Liver (tissue), 8 donors: ENCODE measurements at regions not wholly inside any gene's neighbourhood (a gene's known extent, or its start where the extent isn't known, plus 50 kb on each side); places are given as distances from the start of the nearest gene placed in this dataset.

ENCODE experiments used
- DNase-seq: peaks from one replicate; pipeline ENCODE4 v3.0.0-alpha.2; 2017; ENCODE audit warnings: low spot score
- H3K27ac ChIP-seq, 2 donors: one replicate each; pipeline ENCODE4 v1.7.0; 2013; ENCODE audit warnings: inconsistent platforms in 2 of 2, low read length in 2 of 2, control low read depth in 1 of 2, low read depth in 1 of 2, mild to moderate bottlenecking in 1 of 2
- H3K27me3 ChIP-seq, 4 donors: one replicate each; pipeline versions ENCODE4 v1.6.1 to v1.7.0; 2013; ENCODE audit warnings: low read length in 3 of 4, inconsistent platforms in 1 of 4, mild to moderate bottlenecking in 1 of 4, moderate library complexity in 1 of 4; ENCODE audit not compliant: control insufficient read depth in 4 of 4, insufficient read depth in 4 of 4
- H3K36me3 ChIP-seq, 4 donors: one replicate each; pipeline versions ENCODE4 v1.6.1 to v1.7.0; 2013; ENCODE audit warnings: low read length in 3 of 4, mild to moderate bottlenecking in 3 of 4, low read depth in 1 of 4, moderate library complexity in 1 of 4; ENCODE audit not compliant: control insufficient read depth in 4 of 4, insufficient read depth in 3 of 4
- H3K4me1 ChIP-seq, 4 donors: one replicate each; pipeline versions ENCODE4 v1.6.1 to v1.7.0; 2013; ENCODE audit warnings: low read length in 3 of 4, mild to moderate bottlenecking in 3 of 4, moderate library complexity in 1 of 4; ENCODE audit not compliant: control insufficient read depth in 4 of 4, insufficient read depth in 4 of 4
- H3K4me3 ChIP-seq, 3 donors: one replicate each; pipeline versions ENCODE4 v1.6.1 to v1.7.0; 2013; ENCODE audit warnings: low read length in 3 of 3, control low read depth in 1 of 3, low read depth in 1 of 3, mild to moderate bottlenecking in 1 of 3
- H3K9ac ChIP-seq, 2 donors: one replicate each; pipeline ENCODE4 v1.7.0; 2013; ENCODE audit warnings: low read length in 2 of 2, mild to moderate bottlenecking in 2 of 2, moderate library complexity in 2 of 2, control low read depth in 1 of 2, low read depth in 1 of 2
- H3K9me3 ChIP-seq, 4 donors: one replicate each; pipeline versions ENCODE4 v1.6.1 to v1.7.0; 2013; ENCODE audit warnings: low read length in 3 of 4; ENCODE audit not compliant: control insufficient read depth in 4 of 4
- ATF3 ChIP-seq: IDR thresholded peaks from 2 replicates; pipeline ENCODE4 v1.6.1; 2016; ENCODE audit warnings: antibody characterized with exemption
- CTCF ChIP-seq: fragments of 150-350 bp; IDR thresholded peaks from 2 replicates; pipeline ENCODE4 v1.5.1; 2017; ENCODE audit warnings: improper control_type of control experiment, low read depth, low read length; ENCODE audit not compliant: missing input control
- EGR1 ChIP-seq, 2 donors: IDR thresholded peaks; 2 replicates each; pipeline ENCODE4 v1.6.1; 2016 to 2018; ENCODE audit warnings: antibody characterized with exemption in 2 of 2, low read depth in 2 of 2
- FOXA1 ChIP-seq: IDR thresholded peaks from 2 replicates; pipeline ENCODE4 v1.6.1; 2016; ENCODE audit warnings: antibody characterized with exemption
- FOXA2 ChIP-seq: IDR thresholded peaks from 2 replicates; pipeline ENCODE4 v1.6.1; 2016; ENCODE audit warnings: antibody characterized with exemption
- JUND ChIP-seq, 2 donors: IDR thresholded peaks; 2 replicates each; pipeline ENCODE4 v1.6.1; 2016; ENCODE audit warnings: antibody characterized with exemption in 2 of 2
- RAD21 ChIP-seq, 2 donors: IDR thresholded peaks; 2 replicates each; pipeline ENCODE4 v1.6.1; 2016; ENCODE audit warnings: antibody characterized with exemption in 2 of 2, mild to moderate bottlenecking in 2 of 2
- REST ChIP-seq: IDR thresholded peaks from 2 replicates; pipeline ENCODE4 v1.6.1; 2016; ENCODE audit warnings: antibody characterized with exemption, mild to moderate bottlenecking
- RXRA ChIP-seq, 2 donors: IDR thresholded peaks; 2 replicates each; pipeline ENCODE4 v1.6.1; 2017 to 2018; ENCODE audit warnings: antibody characterized with exemption in 2 of 2, mild to moderate bottlenecking in 1 of 2
- SP1 ChIP-seq: IDR thresholded peaks from 2 replicates; pipeline ENCODE4 v1.6.1; 2018; ENCODE audit warnings: antibody characterized with exemption, mild to moderate bottlenecking
- YY1 ChIP-seq: IDR thresholded peaks from 2 replicates; pipeline ENCODE4 v1.6.1; 2016; ENCODE audit warnings: antibody characterized with exemption, mild to moderate bottlenecking
- WGBS: extraction: QIAGEN DNeasy Blood & Tissue Kit; methylation state at CpG from one replicate; pipeline ENCODE4 v1.1.7; 2013; 5-methylcytosine and 5-hydroxymethylcytosine counted together
- TF ChIP-seq, protein P1 (sequence below): IDR thresholded peaks from 2 replicates; pipeline ENCODE4 v1.6.1; 2016; ENCODE audit warnings: antibody characterized with exemption
- TF ChIP-seq, protein P2 (sequence below): IDR thresholded peaks from 2 replicates; pipeline ENCODE4 v1.6.1; 2016; ENCODE audit warnings: antibody characterized with exemption
- donor health status: healthy.
- donor health status: healthy.
- donor health status: healthy.
- donor health status: healthy.
- donor health status: healthy.

DNA sequence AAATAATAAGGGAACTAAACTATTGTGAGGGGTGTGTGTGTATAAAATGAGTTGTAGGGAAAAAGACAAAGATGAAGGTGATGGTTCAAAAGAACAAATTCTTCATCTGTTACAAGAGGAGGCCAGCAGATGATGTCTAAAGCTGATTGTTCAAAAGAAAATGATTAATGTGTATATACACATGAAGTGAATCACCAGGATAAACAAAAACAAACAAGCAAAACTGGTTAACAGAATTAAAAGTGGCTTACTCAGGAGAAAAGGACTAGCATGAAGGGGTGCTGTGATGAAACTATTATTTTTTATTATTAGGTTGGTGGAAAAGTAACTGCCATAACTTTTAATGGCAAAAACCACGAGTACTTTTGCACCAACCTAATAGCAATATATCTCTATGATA is 348.4 kb downstream of the BCL11B start:
- Histone ChIP-seq H3K4me1 (no peaks in the 10 kb centered on the region), H3K27me3 (peaks cover 0 to 3% (median 0%) of the 10 kb centered on the region in 4 donors), H3K9me3 (no peaks in the 10 kb centered on the region), H3K27ac (no peak overlapping the region), H3K36me3 (no peaks in the 10 kb centered on the region), H3K9ac (no peak overlapping the region), H3K4me3 (no peak overlapping the region)
- 75% methylated on average over 1 of the region's 1 CpG for WGBS
- no peak for DNase-seq
- TF ChIP-seq EGR1 (IDR thresholded peaks at IDR 0.05; ENCODE audit: low read depth in 2 of 2) (no peak), FOXA2 (no peak)

DNA sequence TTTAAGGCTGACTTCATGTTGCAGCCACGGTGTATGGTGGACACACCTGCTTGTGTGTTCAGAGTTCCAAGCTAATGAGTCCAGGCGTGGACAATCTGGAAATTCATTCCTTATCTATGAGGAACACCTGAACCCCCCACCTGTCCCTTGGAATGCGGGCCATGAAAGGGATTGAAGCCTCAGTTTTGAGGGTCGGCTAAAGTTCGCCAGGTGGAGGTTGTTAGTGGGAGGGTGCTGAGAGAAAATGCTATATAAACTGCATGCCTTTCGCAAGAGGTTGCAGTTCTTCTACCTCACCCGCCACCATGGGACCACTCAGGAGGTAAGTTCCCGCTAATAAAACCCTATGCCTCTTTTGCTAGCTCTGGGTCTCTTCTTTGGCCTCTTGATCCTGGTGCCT is 348.0 kb downstream of the BCL11B start:
- Histone ChIP-seq H3K4me3 (no peak overlapping the region), H3K4me1 (no peaks in the 10 kb centered on the region), H3K36me3 (no peaks in the 10 kb centered on the region), H3K27ac (no peak overlapping the region), H3K27me3 (peaks cover 0 to 3% (median 0%) of the 10 kb centered on the region in 4 donors), H3K9me3 (no peaks in the 10 kb centered on the region), H3K9ac (no peak overlapping the region)
- no peak for DNase-seq
- TF ChIP-seq FOXA1 (no peak), CTCF (no peak)
- WGBS = 81% methylated on average over 8 of the region's 8 CpGs

DNA sequence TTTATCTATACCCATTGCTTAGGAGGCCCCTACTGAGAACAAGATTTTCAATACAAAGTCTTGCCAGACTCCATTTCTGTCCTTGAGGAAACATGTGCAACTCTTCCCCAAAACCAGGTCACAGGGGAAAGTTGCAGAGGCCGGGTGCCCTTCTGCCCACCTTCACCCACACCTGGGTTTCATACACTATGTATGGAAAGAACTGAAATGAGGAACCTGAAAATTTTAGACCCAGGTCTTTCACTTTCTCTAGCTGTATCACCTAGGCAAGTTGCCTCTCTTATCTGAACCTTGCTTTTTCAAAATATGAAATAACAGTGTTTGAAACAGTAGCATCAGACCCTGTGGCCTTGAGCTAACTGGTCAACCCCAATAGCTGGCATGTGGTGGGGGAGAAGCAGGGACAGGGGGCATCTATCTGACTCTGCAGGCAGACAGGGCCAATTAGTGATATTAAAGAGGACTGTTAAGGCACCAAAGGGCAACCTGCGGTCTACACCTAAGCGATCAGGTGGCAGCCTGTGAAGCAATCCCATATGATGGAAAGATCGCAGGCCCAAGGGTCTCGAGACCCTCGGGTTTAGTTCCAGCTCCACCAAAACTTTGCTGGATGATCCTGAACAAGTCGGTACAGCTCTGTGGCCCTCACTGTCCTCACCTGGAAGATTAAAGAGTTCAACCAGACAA is 346.5 kb downstream of the BCL11B start:
- TF ChIP-seq FOXA2 (no peak), REST (no peak), FOXA1 (no peak)
- H3K4me3 ChIP-seq = no peak overlapping the region
- H3K4me1 ChIP-seq = no peaks in the 10 kb centered on the region
- H3K36me3 ChIP-seq = no peaks in the 10 kb centered on the region
- H3K27me3 ChIP-seq = peaks cover 0 to 3% (median 0%) of the 10 kb centered on the region in 4 donors
- no peaks in the 10 kb centered on the region for H3K9me3 ChIP-seq
- DNase-seq = no peak
- no peak overlapping the region for H3K9ac ChIP-seq
- H3K27ac ChIP-seq = no peak overlapping the region
- 74% methylated on average over 7 of the region's 7 CpGs for WGBS

DNA sequence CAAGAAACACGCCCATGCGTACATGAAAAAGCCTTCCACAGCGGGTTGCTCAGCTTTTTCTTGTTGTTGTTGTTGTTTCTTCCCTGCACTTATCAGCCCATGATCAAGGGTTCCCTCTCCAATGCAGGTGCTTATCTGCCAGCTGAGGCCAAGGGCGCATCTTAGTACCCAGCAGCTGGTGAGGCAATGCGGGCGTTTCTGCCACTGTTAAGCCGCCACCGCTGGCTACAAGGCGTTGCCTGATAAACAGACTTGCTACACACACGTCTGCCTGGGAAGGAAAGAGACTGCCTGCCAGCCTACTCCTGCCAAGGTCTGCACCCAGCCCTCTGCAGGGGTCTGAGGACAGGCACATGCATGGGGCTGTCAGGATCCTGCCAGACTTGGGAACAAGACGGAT is 345.9 kb downstream of the BCL11B start:
- no peak overlapping the region for H3K9ac ChIP-seq
- no peaks in the 10 kb centered on the region for H3K36me3 ChIP-seq
- no peaks in the 10 kb centered on the region for H3K4me1 ChIP-seq
- H3K27me3 ChIP-seq = peaks cover 0 to 3% (median 0%) of the 10 kb centered on the region in 4 donors
- DNase-seq = no peak
- H3K4me3 ChIP-seq = no peak overlapping the region
- WGBS = 79% methylated on average over 11 of the region's 11 CpGs
- H3K9me3 ChIP-seq = no peaks in the 10 kb centered on the region
- no peak overlapping the region for H3K27ac ChIP-seq
- TF ChIP-seq JUND (IDR thresholded peaks at IDR 0.05) (no peak), RXRA (IDR thresholded peaks at IDR 0.05) (no peak), RAD21 (IDR thresholded peaks at IDR 0.05) (no peak), SP1 (no peak), YY1 (no peak), FOXA1 (no peak), EGR1 (IDR thresholded peaks at IDR 0.05; ENCODE audit: low read depth in 2 of 2) (no peak), ATF3 (no peak)
- TF ChIP-seq, protein P1, sequence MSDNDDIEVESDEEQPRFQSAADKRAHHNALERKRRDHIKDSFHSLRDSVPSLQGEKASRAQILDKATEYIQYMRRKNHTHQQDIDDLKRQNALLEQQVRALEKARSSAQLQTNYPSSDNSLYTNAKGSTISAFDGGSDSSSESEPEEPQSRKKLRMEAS = no peak
- TF ChIP-seq, protein P2, sequence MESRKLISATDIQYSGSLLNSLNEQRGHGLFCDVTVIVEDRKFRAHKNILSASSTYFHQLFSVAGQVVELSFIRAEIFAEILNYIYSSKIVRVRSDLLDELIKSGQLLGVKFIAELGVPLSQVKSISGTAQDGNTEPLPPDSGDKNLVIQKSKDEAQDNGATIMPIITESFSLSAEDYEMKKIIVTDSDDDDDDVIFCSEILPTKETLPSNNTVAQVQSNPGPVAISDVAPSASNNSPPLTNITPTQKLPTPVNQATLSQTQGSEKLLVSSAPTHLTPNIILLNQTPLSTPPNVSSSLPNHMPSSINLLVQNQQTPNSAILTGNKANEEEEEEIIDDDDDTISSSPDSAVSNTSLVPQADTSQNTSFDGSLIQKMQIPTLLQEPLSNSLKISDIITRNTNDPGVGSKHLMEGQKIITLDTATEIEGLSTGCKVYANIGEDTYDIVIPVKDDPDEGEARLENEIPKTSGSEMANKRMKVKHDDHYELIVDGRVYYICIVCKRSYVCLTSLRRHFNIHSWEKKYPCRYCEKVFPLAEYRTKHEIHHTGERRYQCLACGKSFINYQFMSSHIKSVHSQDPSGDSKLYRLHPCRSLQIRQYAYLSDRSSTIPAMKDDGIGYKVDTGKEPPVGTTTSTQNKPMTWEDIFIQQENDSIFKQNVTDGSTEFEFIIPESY = no peak
